GM18907 (cell line): ENCODE measurements at regions not wholly inside any gene's neighbourhood (a gene's known extent, or its start where the extent isn't known, plus 50 kb on each side); places are given as distances from the start of the nearest gene placed in this dataset.

Source experiments
- ATAC-seq: cut with Tn5 transposase; IDR thresholded peaks from one replicate; pipeline ENCODE4 v1.9.1; 2021; ENCODE audit warnings: mild to moderate bottlenecking, moderate library complexity; ENCODE audit not compliant: unreplicated experiment

- ATAC-seq = no peak
Observed at GRCh38 chr5:148941810-148942209, 115.4 kb downstream of the ADRB2 start.

GRCh38 chr5:148949841-148950470 lies 112.9 kb downstream of the SH3TC2 start:
- no peak for ATAC-seq

- no peak for ATAC-seq
Observed at GRCh38 chr5:148950471-148950863, 112.4 kb downstream of the SH3TC2 start.

- no peak for ATAC-seq
Observed at GRCh38 chr5:148950892-148951291, 112.0 kb downstream of the SH3TC2 start.

GRCh38 chr5:148951612-148952011 lies 111.2 kb downstream of the SH3TC2 start:
- no peak for ATAC-seq

- no peak for ATAC-seq
Observed at GRCh38 chr5:148952097-148952867, 110.6 kb downstream of the SH3TC2 start.

GRCh38 chr5:148953711-148954110 lies 109.2 kb downstream of the SH3TC2 start:
- no peak for ATAC-seq
